Neutrophil (primary cell): ENCODE measurements at regions not wholly inside any gene's neighbourhood (a gene's known extent, or its start where the extent isn't known, plus 50 kb on each side); places are given as distances from the start of the nearest gene placed in this dataset.

Experiments used
- H3K27ac ChIP-seq: fragments of 200-600 bp; sonication (generic); 2 replicates; pipeline ENCODE4 v1.5.1; 2016; ENCODE audit warnings: mild to moderate bottlenecking, moderate library complexity
- H3K27me3 ChIP-seq: fragments of 200-600 bp; sonication (generic); 2 replicates; pipeline ENCODE4 v1.6.0; 2016; ENCODE audit warnings: mild to moderate bottlenecking
- H3K36me3 ChIP-seq: fragments of 200-600 bp; sonication (generic); 2 replicates; pipeline ENCODE4 v1.5.1; 2017
- H3K4me1 ChIP-seq, 2 experiments: fragments of 200-600 bp in 1 of 2; sonication (generic) in 1 of 2; 1 replicate in 1 of 2; 2 replicates in 1 of 2; pipeline versions ENCODE4 v1.5.1 to v1.6.1; 2013 to 2016; ENCODE audit warnings: low read depth in 1 of 2, low read length in 1 of 2, mild to moderate bottlenecking in 1 of 2, moderate library complexity in 1 of 2; ENCODE audit not compliant: control insufficient read depth in 1 of 2, insufficient read depth in 1 of 2
- H3K4me3 ChIP-seq, 2 experiments: fragments of 200-600 bp in 1 of 2; sonication (generic) in 1 of 2; 1 replicate in 1 of 2; 2 replicates in 1 of 2; pipeline ENCODE4 v1.5.1; 2013 to 2016; ENCODE audit warnings: low read depth in 1 of 2, low read length in 1 of 2, mild to moderate bottlenecking in 1 of 2, moderate library complexity in 1 of 2
- H3K9me3 ChIP-seq: fragments of 200-600 bp; sonication (generic); 2 replicates; pipeline ENCODE4 v1.5.1; 2016
- TF ChIP-seq, protein P1 (sequence below): fragments of 200-600 bp; sonication (generic); IDR thresholded peaks from 2 replicates; pipeline ENCODE4 v1.5.1; 2016; ENCODE audit warnings: antibody characterized with exemption

DNA sequence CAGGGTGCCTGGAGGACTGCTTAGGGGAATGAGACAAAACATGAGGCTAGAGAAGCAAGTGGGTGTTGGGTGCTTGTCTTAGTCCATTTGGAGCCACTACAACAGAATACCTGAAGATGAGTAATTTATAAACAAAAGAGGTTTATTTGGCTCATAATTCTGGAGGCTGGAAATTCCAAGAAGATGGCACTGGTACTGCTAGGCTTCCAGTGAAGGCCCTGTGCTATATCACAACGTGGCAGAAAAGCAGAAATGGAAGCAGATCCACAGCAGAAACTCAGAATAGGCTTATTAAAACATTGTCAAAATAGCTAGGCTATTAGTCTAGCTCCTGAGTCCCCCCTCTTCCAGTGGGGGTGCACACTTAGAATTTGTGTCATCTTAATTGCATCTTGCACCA is 701.7 kb downstream of the RWDD3 start:
- Histone ChIP-seq H3K27me3 (no peaks in the 10 kb centered on the region), H3K4me1 (no peaks in the 10 kb centered on the region), H3K27ac (no peak overlapping the region), H3K9me3 (no peaks in the 10 kb centered on the region), H3K4me3 (no peak overlapping the region), H3K36me3 (no peaks in the 10 kb centered on the region)
- TF ChIP-seq, protein P1, sequence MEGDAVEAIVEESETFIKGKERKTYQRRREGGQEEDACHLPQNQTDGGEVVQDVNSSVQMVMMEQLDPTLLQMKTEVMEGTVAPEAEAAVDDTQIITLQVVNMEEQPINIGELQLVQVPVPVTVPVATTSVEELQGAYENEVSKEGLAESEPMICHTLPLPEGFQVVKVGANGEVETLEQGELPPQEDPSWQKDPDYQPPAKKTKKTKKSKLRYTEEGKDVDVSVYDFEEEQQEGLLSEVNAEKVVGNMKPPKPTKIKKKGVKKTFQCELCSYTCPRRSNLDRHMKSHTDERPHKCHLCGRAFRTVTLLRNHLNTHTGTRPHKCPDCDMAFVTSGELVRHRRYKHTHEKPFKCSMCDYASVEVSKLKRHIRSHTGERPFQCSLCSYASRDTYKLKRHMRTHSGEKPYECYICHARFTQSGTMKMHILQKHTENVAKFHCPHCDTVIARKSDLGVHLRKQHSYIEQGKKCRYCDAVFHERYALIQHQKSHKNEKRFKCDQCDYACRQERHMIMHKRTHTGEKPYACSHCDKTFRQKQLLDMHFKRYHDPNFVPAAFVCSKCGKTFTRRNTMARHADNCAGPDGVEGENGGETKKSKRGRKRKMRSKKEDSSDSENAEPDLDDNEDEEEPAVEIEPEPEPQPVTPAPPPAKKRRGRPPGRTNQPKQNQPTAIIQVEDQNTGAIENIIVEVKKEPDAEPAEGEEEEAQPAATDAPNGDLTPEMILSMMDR: no peak

DNA sequence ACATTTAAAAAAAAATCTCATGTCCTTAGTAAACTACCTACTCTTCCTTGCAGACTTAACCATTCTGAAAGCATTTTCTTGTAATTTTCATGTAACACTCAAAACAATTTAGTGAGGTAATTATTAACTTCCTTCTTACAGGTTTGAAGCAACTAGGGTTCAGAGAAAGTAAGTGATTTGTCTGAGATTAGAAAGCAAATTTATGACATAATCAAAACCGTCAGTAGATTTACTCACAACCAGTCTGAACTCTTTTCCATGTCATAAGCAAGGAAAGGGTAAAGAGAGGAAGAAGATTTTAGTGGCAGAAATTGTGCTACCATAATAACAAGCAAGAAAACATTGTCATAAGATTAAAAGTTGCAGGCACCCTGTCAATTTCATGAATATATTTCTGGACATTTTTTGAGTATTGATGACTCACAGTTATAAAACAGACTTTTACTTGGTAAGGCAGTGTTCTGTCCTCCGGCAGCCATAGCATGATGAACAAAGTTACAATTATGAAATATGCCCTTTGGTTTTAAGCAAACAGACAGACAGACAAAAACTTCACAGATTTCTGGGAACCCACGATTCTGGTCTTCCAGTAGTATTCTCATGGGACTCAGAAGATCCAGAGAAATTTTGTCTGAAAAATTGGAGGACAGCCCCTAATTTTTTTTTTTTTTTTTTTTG is 707.2 kb downstream of the RWDD3 start:
- H3K27ac ChIP-seq: no peak overlapping the region
- no peaks in the 10 kb centered on the region for H3K9me3 ChIP-seq
- no peaks in the 10 kb centered on the region for H3K4me1 ChIP-seq

DNA sequence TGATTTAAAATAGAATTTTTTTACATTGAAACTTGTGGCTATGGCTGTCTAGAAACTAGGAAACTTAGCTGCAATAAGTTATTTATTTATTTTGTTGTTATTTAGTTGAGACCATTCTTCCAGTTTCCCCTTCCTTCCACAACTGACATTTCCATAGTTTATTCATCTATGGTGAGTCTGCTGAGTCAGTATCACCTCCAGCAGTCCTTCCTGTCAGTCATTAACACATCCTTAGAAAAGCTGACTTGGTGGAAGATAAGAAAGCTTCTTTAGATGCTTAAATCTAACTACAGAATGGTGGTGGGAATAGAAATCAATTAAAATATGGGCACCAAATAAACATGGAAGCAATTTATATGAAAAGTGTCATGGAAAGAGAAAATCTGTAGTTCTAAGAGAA is 714.0 kb downstream of the RWDD3 start:
- TF ChIP-seq, protein P1: no peak
- no peaks in the 10 kb centered on the region for H3K36me3 ChIP-seq
- no peak overlapping the region for H3K4me3 ChIP-seq
- H3K9me3 ChIP-seq: no peaks in the 10 kb centered on the region
- no peak overlapping the region for H3K27ac ChIP-seq
- H3K27me3 ChIP-seq: peaks cover 11% of the 10 kb centered on the region
- H3K4me1 ChIP-seq: no peaks in the 10 kb centered on the region

More for the DNA sequence above, 707.2 kb downstream of the RWDD3 start:
- no peaks in the 10 kb centered on the region for H3K27me3 ChIP-seq
- H3K36me3 ChIP-seq: no peaks in the 10 kb centered on the region
- H3K4me3 ChIP-seq: no peak overlapping the region
- TF ChIP-seq, protein P1: no peak

DNA sequence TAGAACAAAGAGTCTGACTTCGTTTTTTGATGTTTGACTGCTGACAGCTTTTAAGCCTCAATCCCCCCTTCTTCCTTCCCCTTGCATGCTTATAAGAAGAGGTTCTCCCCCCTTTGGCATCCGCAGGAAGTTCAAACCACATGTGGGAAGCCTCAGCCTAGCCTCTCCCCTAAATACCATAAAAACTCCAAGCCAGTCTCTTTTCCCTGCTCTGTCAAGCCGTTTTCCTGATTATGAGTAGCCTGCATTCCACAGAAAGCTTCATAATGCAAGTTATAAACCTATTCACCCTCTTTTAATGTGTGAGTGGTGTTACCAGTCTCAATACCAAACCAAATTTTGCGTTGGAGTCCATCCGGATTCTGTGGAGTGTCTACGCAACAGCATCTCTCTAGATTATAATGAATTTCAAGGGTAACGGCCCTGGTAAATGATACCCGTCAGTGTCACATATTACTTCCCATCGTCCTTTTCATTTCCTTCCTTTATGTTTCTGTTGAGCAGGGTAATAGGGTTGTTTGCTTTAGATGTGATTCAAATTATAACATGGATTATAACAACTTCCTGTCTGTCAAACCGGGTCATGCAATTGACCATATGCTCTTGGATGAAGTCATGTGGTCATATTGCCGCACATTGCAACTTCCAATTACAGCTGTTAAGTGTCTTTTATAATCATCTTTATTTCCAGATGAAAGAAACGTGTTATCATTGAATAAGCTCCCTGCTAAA is 717.5 kb downstream of the RWDD3 start:
- Histone ChIP-seq H3K27me3 (peaks cover 11% of the 10 kb centered on the region), H3K27ac (no peak overlapping the region), H3K9me3 (no peaks in the 10 kb centered on the region), H3K4me1 (no peaks in the 10 kb centered on the region), H3K4me3 (no peak overlapping the region), H3K36me3 (no peaks in the 10 kb centered on the region)
- TF ChIP-seq, protein P1: no peak

DNA sequence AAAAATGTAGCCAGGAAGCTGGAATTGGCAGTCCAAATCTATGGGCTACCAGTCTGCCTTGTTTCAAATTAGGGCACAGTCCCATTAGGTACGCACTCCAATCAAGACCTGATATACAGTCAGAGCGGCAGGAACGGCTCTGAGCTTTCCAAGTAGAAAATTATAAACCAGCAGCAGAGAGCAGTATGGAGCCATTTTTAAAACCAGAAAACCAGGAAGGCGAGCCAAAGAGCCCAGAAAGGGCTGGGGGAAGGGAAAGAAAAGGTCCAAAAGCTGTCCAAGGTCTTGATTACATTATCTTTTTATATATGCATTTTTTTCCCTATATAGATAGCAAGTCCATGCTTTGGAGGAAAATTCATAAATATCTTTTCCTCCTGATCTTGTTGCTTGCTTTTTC is 719.0 kb downstream of the RWDD3 start:
- Histone ChIP-seq H3K27ac (no peak overlapping the region), H3K4me3 (no peak overlapping the region), H3K27me3 (peaks cover 11% of the 10 kb centered on the region), H3K4me1 (no peaks in the 10 kb centered on the region), H3K36me3 (no peaks in the 10 kb centered on the region), H3K9me3 (no peaks in the 10 kb centered on the region)
- TF ChIP-seq, protein P1: no peak
